ENCODE measurements at regions not wholly inside any gene's neighbourhood (a gene's known extent, or its start where the extent isn't known, plus 50 kb on each side); places are given as distances from the start of the nearest gene placed in this dataset.

GRCh38 chr3:4038351-4038750 lies 239.1 kb downstream of the LRRN1 start:
- no peaks in the 10 kb centered on the region for H3K4me1 ChIP-seq (replicated peaks in 1 of 2)
- H3K9me3 ChIP-seq (replicated peaks in 1 of 3), result no peaks in the 10 kb centered on the region
- intact Hi-C loops (cut with DNase I), result no loop called here
- no peaks in the 10 kb centered on the region for H3K27me3 ChIP-seq
- no peak for DNase-seq
- TF ChIP-seq POLR2A (IDR thresholded peaks at IDR 0.05), result no peak
- TF ChIP-seq CTCF (IDR thresholded peaks at IDR 0.05), result no peak
- 68 to 86% (median 83%) methylated on average over 4 to 5 of the region's 5 CpGs for WGBS, 4 donors
- no peak overlapping the region for H3K27ac ChIP-seq
- H3K4me3 ChIP-seq, result no peak overlapping the region
- no peaks in the 10 kb centered on the region for H3K36me3 ChIP-seq (replicated peaks in 1 of 2)

GRCh38 chr3:4042070-4042469 lies 242.8 kb downstream of the LRRN1 start:
- 72 to 79% (median 76%) methylated on average over 2 of the region's 2 CpGs for WGBS, 4 donors
- H3K27me3 ChIP-seq, result no peaks in the 10 kb centered on the region
- no peak for TF ChIP-seq POLR2A (IDR thresholded peaks at IDR 0.05)
- no peak for TF ChIP-seq CTCF (IDR thresholded peaks at IDR 0.05)
- no peak overlapping the region for H3K27ac ChIP-seq
- H3K9me3 ChIP-seq (replicated peaks in 1 of 3), result no peaks in the 10 kb centered on the region
- intact Hi-C loops (cut with DNase I), result no loop called here
- no peak for DNase-seq
- H3K4me1 ChIP-seq (replicated peaks in 1 of 2), result no peaks in the 10 kb centered on the region
- no peak overlapping the region for H3K4me3 ChIP-seq
- no peaks in the 10 kb centered on the region for H3K36me3 ChIP-seq (replicated peaks in 1 of 2)

- TF ChIP-seq POLR2A (IDR thresholded peaks at IDR 0.05), result no peak
- no peak for TF ChIP-seq CTCF (IDR thresholded peaks at IDR 0.05)
- intact Hi-C loops (cut with DNase I), result no loop called here
- no peaks in the 10 kb centered on the region for H3K9me3 ChIP-seq (replicated peaks in 1 of 3)
- H3K27ac ChIP-seq, result no peak overlapping the region
- WGBS, 4 donors, result 49 to 72% (median 66%) methylated on average over 2 to 3 of the region's 3 CpGs
- no peaks in the 10 kb centered on the region for H3K4me1 ChIP-seq (replicated peaks in 1 of 2)
- H3K36me3 ChIP-seq (replicated peaks in 1 of 2), result no peaks in the 10 kb centered on the region
- H3K4me3 ChIP-seq, result no peak overlapping the region
- no peaks in the 10 kb centered on the region for H3K27me3 ChIP-seq
- DNase-seq, result no peak
Observed at GRCh38 chr3:4042869-4043268, 243.6 kb downstream of the LRRN1 start.

- H3K4me1 ChIP-seq (replicated peaks in 1 of 2), result no peaks in the 10 kb centered on the region
- no peaks in the 10 kb centered on the region for H3K9me3 ChIP-seq (replicated peaks in 1 of 3)
- no peaks in the 10 kb centered on the region for H3K36me3 ChIP-seq (replicated peaks in 1 of 2)
- no peak overlapping the region for H3K27ac ChIP-seq
- no peaks in the 10 kb centered on the region for H3K27me3 ChIP-seq
- DNase-seq, result no peak
- TF ChIP-seq POLR2A (IDR thresholded peaks at IDR 0.05), result no peak
- no peak for TF ChIP-seq CTCF (IDR thresholded peaks at IDR 0.05)
- H3K4me3 ChIP-seq, result no peak overlapping the region
- intact Hi-C loops (cut with DNase I), result no loop called here
- WGBS, 4 donors, result 70 to 89% (median 79%) methylated on average over 2 of the region's 2 CpGs
Observed at GRCh38 chr3:4043867-4044575, 244.8 kb downstream of the LRRN1 start.
